ENCODE measurements at regions not wholly inside any gene's neighbourhood (a gene's known extent, or its start where the extent isn't known, plus 50 kb on each side); places are given as distances from the start of the nearest gene placed in this dataset.

- Histone ChIP-seq H3K27ac (ENCODE audit: low read depth, low read length) (no peak overlapping the region), H3K79me2 (ENCODE audit: insufficient read depth, low read length) (no peaks in the 10 kb centered on the region), H3K9me3 (ENCODE audit: low read depth, low read length) (no peaks in the 10 kb centered on the region), H3K4me3 (ENCODE audit: insufficient read depth, low read length) (no peak overlapping the region), H4K20me1 (ENCODE audit: insufficient read depth, low read length) (no peaks in the 10 kb centered on the region), H2AFZ (ENCODE audit: low read length) (no peak overlapping the region), H3K36me3 (ENCODE audit: insufficient read depth, low read length) (no peaks in the 10 kb centered on the region), H3K4me1 (ENCODE audit: insufficient read depth, low read length) (no peaks in the 10 kb centered on the region), H3K27me3 (ENCODE audit: insufficient read depth, low read length) (no peaks in the 10 kb centered on the region), H3K4me2 (ENCODE audit: insufficient read depth, low read length) (no peak overlapping the region)
- no peak for TF ChIP-seq CTCF (IDR thresholded peaks at IDR 0.05; ENCODE audit: extremely low read depth, low read depth, low read length)
- no peak for DNase-seq (ENCODE audit: insufficient read length, low spot score, missing footprints)
Measured at GRCh38 chr3:178306432-178307115, 229.7 kb upstream of the KCNMB2 start.

DNA sequence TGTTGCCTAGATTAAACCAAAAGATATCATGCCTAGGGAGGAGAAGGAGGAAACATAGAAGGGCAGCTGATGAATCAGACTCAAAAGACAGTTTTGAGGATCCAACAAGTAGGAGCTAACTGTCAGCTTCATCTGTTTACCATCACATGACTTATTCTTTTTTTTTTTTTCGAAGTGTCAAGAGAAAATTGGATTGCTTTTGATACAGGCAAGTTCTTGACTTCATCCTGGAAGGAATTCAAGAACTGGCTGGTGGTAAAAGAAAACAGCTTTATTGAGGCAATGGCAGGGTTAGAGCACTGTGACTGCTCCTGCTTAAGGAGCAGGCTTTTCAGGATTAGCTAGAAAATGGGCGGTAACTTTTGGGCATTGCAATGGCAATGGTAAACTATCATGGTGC, 227.5 kb upstream of the KCNMB2 start:
- no peaks in the 10 kb centered on the region for H3K9me3 ChIP-seq (ENCODE audit: low read depth, low read length)
- no peaks in the 10 kb centered on the region for H3K36me3 ChIP-seq (ENCODE audit: insufficient read depth, low read length)
- H4K20me1 ChIP-seq (ENCODE audit: insufficient read depth, low read length), result no peaks in the 10 kb centered on the region
- H2AFZ ChIP-seq (ENCODE audit: low read length), result peak overlapping the region; percentile 1
- H3K4me3 ChIP-seq (ENCODE audit: insufficient read depth, low read length), result no peak overlapping the region
- H3K4me1 ChIP-seq (ENCODE audit: insufficient read depth, low read length), result no peaks in the 10 kb centered on the region
- no peak overlapping the region for H3K27ac ChIP-seq (ENCODE audit: low read depth, low read length)
- no peaks in the 10 kb centered on the region for H3K79me2 ChIP-seq (ENCODE audit: insufficient read depth, low read length)
- no peak overlapping the region for H3K4me2 ChIP-seq (ENCODE audit: insufficient read depth, low read length)
- no peaks in the 10 kb centered on the region for H3K27me3 ChIP-seq (ENCODE audit: insufficient read depth, low read length)
- no peak for DNase-seq (ENCODE audit: insufficient read length, low spot score, missing footprints)
- TF ChIP-seq CTCF (IDR thresholded peaks at IDR 0.05; ENCODE audit: extremely low read depth, low read depth, low read length), result no peak

- Histone ChIP-seq H4K20me1 (ENCODE audit: insufficient read depth, low read length) (no peaks in the 10 kb centered on the region), H3K36me3 (ENCODE audit: insufficient read depth, low read length) (no peaks in the 10 kb centered on the region), H3K79me2 (ENCODE audit: insufficient read depth, low read length) (no peaks in the 10 kb centered on the region), H3K27me3 (ENCODE audit: insufficient read depth, low read length) (no peaks in the 10 kb centered on the region), H3K4me3 (ENCODE audit: insufficient read depth, low read length) (no peak overlapping the region), H3K4me1 (ENCODE audit: insufficient read depth, low read length) (no peaks in the 10 kb centered on the region), H3K27ac (ENCODE audit: low read depth, low read length) (no peak overlapping the region), H3K9me3 (ENCODE audit: low read depth, low read length) (no peaks in the 10 kb centered on the region), H2AFZ (ENCODE audit: low read length) (no peak overlapping the region), H3K4me2 (ENCODE audit: insufficient read depth, low read length) (no peak overlapping the region)
- no peak for TF ChIP-seq CTCF (IDR thresholded peaks at IDR 0.05; ENCODE audit: extremely low read depth, low read depth, low read length)
- DNase-seq (ENCODE audit: insufficient read length, low spot score, missing footprints), result no peak
Measured at GRCh38 chr3:178310949-178311348, 225.3 kb upstream of the KCNMB2 start.

GRCh38 chr3:178313716-178314115, 222.5 kb upstream of the KCNMB2 start:
- no peaks in the 10 kb centered on the region for H3K79me2 ChIP-seq (ENCODE audit: insufficient read depth, low read length)
- TF ChIP-seq CTCF (IDR thresholded peaks at IDR 0.05; ENCODE audit: extremely low read depth, low read depth, low read length), result no peak
- H3K27ac ChIP-seq (ENCODE audit: low read depth, low read length), result no peak overlapping the region
- H3K4me2 ChIP-seq (ENCODE audit: insufficient read depth, low read length), result no peak overlapping the region
- no peaks in the 10 kb centered on the region for H3K27me3 ChIP-seq (ENCODE audit: insufficient read depth, low read length)
- no peak overlapping the region for H3K4me3 ChIP-seq (ENCODE audit: insufficient read depth, low read length)
- no peaks in the 10 kb centered on the region for H4K20me1 ChIP-seq (ENCODE audit: insufficient read depth, low read length)
- DNase-seq (ENCODE audit: insufficient read length, low spot score, missing footprints), result no peak
- H2AFZ ChIP-seq (ENCODE audit: low read length), result no peak overlapping the region
- H3K9me3 ChIP-seq (ENCODE audit: low read depth, low read length), result no peaks in the 10 kb centered on the region
- no peaks in the 10 kb centered on the region for H3K4me1 ChIP-seq (ENCODE audit: insufficient read depth, low read length)
- H3K36me3 ChIP-seq (ENCODE audit: insufficient read depth, low read length), result no peaks in the 10 kb centered on the region

Measured in osteoblast (primary cell).